Gastroesophageal sphincter (tissue), 3 donors: ENCODE measurements at regions not wholly inside any gene's neighbourhood (a gene's known extent, or its start where the extent isn't known, plus 50 kb on each side); places are given as distances from the start of the nearest gene placed in this dataset.

Source experiments
- EP300 ChIP-seq: sonication (generic); formaldehyde crosslinking; IDR thresholded peaks from one replicate; pipeline ENCODE4 v1.6.1; 2017; ENCODE audit warnings: antibody characterized with exemption, mild to moderate bottlenecking
- POLR2A ChIP-seq, 2 donors: fragments of 450-650 bp; IDR thresholded peaks; one replicate each; pipeline ENCODE4 v1.6.1; 2017; ENCODE audit warnings: antibody characterized with exemption in 2 of 2, mild to moderate bottlenecking in 2 of 2, moderate library complexity in 1 of 2
- POLR2AphosphoS5 ChIP-seq: sonication (generic); formaldehyde crosslinking; IDR thresholded peaks from one replicate; pipeline ENCODE4 v1.6.1; 2017; ENCODE audit warnings: antibody characterized with exemption
- TF ChIP-seq, protein P1 (sequence below), 4 experiments: fragments of 200-600 bp in 2 of 4; fragments of 450-650 bp in 2 of 4; sonication (generic) in 1 of 4; IDR thresholded peaks; one replicate each; pipeline ENCODE4 v1.5.1; 2017 to 2019; ENCODE audit warnings: antibody characterized with exemption in 4 of 4, mild to moderate bottlenecking in 2 of 4, moderate library complexity in 2 of 4

DNA sequence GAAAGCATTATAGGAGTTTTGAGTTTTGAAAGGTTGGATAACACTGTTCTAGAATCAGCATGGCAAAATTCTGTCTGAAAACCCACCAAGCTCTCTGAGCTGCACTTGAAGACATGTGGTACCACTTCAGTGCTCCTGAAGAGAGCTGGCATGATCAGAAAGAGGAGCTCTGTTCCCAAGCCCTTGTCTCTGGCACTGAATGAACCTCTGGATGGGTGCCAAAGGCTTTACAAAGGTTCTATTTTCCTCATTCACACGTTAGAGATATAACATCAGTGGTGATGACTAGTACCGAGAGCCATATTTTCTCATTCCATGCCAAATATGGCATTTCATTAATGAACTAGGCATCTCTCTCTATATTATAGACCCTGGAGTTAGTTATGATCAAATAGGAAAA lies 301.8 kb upstream of the ID4 start:
- TF ChIP-seq, protein P1, sequence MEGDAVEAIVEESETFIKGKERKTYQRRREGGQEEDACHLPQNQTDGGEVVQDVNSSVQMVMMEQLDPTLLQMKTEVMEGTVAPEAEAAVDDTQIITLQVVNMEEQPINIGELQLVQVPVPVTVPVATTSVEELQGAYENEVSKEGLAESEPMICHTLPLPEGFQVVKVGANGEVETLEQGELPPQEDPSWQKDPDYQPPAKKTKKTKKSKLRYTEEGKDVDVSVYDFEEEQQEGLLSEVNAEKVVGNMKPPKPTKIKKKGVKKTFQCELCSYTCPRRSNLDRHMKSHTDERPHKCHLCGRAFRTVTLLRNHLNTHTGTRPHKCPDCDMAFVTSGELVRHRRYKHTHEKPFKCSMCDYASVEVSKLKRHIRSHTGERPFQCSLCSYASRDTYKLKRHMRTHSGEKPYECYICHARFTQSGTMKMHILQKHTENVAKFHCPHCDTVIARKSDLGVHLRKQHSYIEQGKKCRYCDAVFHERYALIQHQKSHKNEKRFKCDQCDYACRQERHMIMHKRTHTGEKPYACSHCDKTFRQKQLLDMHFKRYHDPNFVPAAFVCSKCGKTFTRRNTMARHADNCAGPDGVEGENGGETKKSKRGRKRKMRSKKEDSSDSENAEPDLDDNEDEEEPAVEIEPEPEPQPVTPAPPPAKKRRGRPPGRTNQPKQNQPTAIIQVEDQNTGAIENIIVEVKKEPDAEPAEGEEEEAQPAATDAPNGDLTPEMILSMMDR (IDR thresholded peaks at IDR 0.05), result no peak
- TF ChIP-seq POLR2AphosphoS5 (no peak), POLR2A (IDR thresholded peaks at IDR 0.05) (no peak), EP300 (no peak)
